Kidney (tissue), 13 donors: ENCODE measurements at regions not wholly inside any gene's neighbourhood (a gene's known extent, or its start where the extent isn't known, plus 50 kb on each side); places are given as distances from the start of the nearest gene placed in this dataset.
A peak's percentile ranks its signal among the peaks of the same experiment; 100 is the strongest.

ENCODE experiments used
- DNase-seq, 5 donors: peaks; one replicate each; pipeline ENCODE4 v3.0.0-alpha.2; 2013 to 2020
- FAIRE-seq: peaks from 2 replicates; lab custom pipeline; 2012; peaks lifted over from hg19 to GRCh38; lab: Jason Lieb, UNC
- H3K27ac ChIP-seq, 2 donors: one replicate each; pipeline ENCODE4 v1.7.0; 2013; ENCODE audit warnings: low read depth in 2 of 2, low read length in 2 of 2, inconsistent platforms in 1 of 2
- H3K27me3 ChIP-seq: one replicate; pipeline ENCODE4 v1.7.1; 2013; ENCODE audit warnings: low read length, inconsistent platforms; ENCODE audit not compliant: control insufficient read depth, insufficient read depth
- H3K36me3 ChIP-seq, 3 donors: one replicate each; pipeline versions ENCODE4 v1.7.0 to v1.7.1; 2013; ENCODE audit warnings: low read length in 3 of 3, control low read depth in 1 of 3, inconsistent platforms in 1 of 3; ENCODE audit not compliant: insufficient read depth in 3 of 3, control insufficient read depth in 2 of 3
- H3K4me1 ChIP-seq, 3 donors: one replicate each; pipeline versions ENCODE4 v1.7.0 to v1.7.1; 2013; ENCODE audit warnings: low read length in 3 of 3, inconsistent platforms in 1 of 3, low read depth in 1 of 3; ENCODE audit not compliant: control insufficient read depth in 2 of 3, insufficient read depth in 2 of 3
- H3K4me3 ChIP-seq, 3 donors: one replicate each; pipeline versions ENCODE4 v1.7.0 to v1.8.1; 2013; ENCODE audit warnings: low read length in 3 of 3, control low read depth in 1 of 3, inconsistent platforms in 1 of 3
- H3K9ac ChIP-seq, 3 donors: one replicate each; pipeline versions ENCODE4 v1.7.0 to v1.7.1; 2013; ENCODE audit warnings: low read length in 3 of 3, control low read depth in 1 of 3, inconsistent platforms in 1 of 3
- H3K9me3 ChIP-seq, 3 donors: one replicate each; pipeline versions ENCODE4 v1.7.0 to v1.7.1; 2013; ENCODE audit warnings: low read length in 3 of 3, control low read depth in 1 of 3, inconsistent platforms in 1 of 3; ENCODE audit not compliant: control insufficient read depth in 2 of 3, insufficient read depth in 1 of 3
- CTCF ChIP-seq: IDR thresholded peaks from 3 replicates; pipeline ENCODE4 v1.5.1; 2012; ENCODE audit warnings: mild to moderate bottlenecking, moderate library complexity, borderline replicate concordance; ENCODE audit not compliant: insufficient read depth; ENCODE audit errors: extremely low read depth
- intact Hi-C: fragments of 100-400 bp; cut with DNase I; formaldehyde crosslinking; loops from one replicate; pipeline ENCODE4 v1.11.1; 2022
- donor health status: control.
- donor health status: control.
- donor health status: control.
- donor health status: control.
- donor health status: control.
- donor health status: DM: yes; HTN: yes; CAD: no.
- donor health status: Normal renal cell carcinoma (clear cell type).

GRCh38 chr3:94440767-94441493 is 378.1 kb downstream of the NSUN3 start:
- no peaks in the 10 kb centered on the region for H3K36me3 ChIP-seq
- no peaks in the 10 kb centered on the region for H3K27me3 ChIP-seq
- FAIRE-seq (no peak), DNase-seq (no peak)
- no peak overlapping the region for H3K9ac ChIP-seq
- intact Hi-C loops, result no loop called here
- no peak for TF ChIP-seq CTCF
- no peaks in the 10 kb centered on the region for H3K9me3 ChIP-seq
- no peaks in the 10 kb centered on the region for H3K4me1 ChIP-seq
- no peak overlapping the region for H3K4me3 ChIP-seq
- no peak overlapping the region for H3K27ac ChIP-seq

GRCh38 chr3:94441494-94441847 is 378.6 kb downstream of the NSUN3 start:
- DNase-seq, result no peak
- no peak overlapping the region for H3K9ac ChIP-seq
- no peak overlapping the region for H3K27ac ChIP-seq
- H3K9me3 ChIP-seq, result no peaks in the 10 kb centered on the region
- H3K4me1 ChIP-seq, result no peaks in the 10 kb centered on the region
- H3K4me3 ChIP-seq, result no peak overlapping the region
- no peaks in the 10 kb centered on the region for H3K27me3 ChIP-seq
- H3K36me3 ChIP-seq, result no peaks in the 10 kb centered on the region
- intact Hi-C loops, result no loop called here
- no peak for TF ChIP-seq CTCF
- FAIRE-seq, result no peak

GRCh38 chr3:94453864-94454263 is 391.0 kb downstream of the NSUN3 start:
- Histone ChIP-seq H3K27ac (no peak overlapping the region), H3K27me3 (no peaks in the 10 kb centered on the region), H3K4me1 (no peaks in the 10 kb centered on the region), H3K9ac (no peak overlapping the region), H3K36me3 (no peaks in the 10 kb centered on the region), H3K4me3 (no peak overlapping the region), H3K9me3 (no peaks in the 10 kb centered on the region)
- DNase-seq, result peak in 4 of 5 donors; percentile 24 to 45 (median 40)
- intact Hi-C loops, result no loop called here
- TF ChIP-seq CTCF, result no peak
- FAIRE-seq, result no peak

- no peak overlapping the region for H3K27ac ChIP-seq
- H3K9me3 ChIP-seq, result no peaks in the 10 kb centered on the region
- no peak for TF ChIP-seq CTCF
- H3K36me3 ChIP-seq, result no peaks in the 10 kb centered on the region
- H3K4me3 ChIP-seq, result no peak overlapping the region
- intact Hi-C loops, result no loop called here
- no peak for DNase-seq
- no peaks in the 10 kb centered on the region for H3K4me1 ChIP-seq
- no peaks in the 10 kb centered on the region for H3K27me3 ChIP-seq
- no peak for FAIRE-seq
- no peak overlapping the region for H3K9ac ChIP-seq
Measured at GRCh38 chr3:94459167-94459566, 396.3 kb downstream of the NSUN3 start.
